Brain microvascular endothelial cell (primary cell): ENCODE measurements at regions not wholly inside any gene's neighbourhood (a gene's known extent, or its start where the extent isn't known, plus 50 kb on each side); places are given as distances from the start of the nearest gene placed in this dataset.

Source experiments
- DNase-seq: peaks from one replicate; pipeline ENCODE4 v3.0.0-alpha.2; 2020
- H3K27ac ChIP-seq: fragments of 250-450 bp; sonication (Bioruptor Pico); 2 replicates; pipeline ENCODE4 v1.5.1; 2020; ENCODE audit warnings: mild to moderate bottlenecking, moderate library complexity
- H3K27me3 ChIP-seq: fragments of 250-450 bp; sonication (Bioruptor Pico); replicated peaks from 2 replicates; pipeline ENCODE4 v1.5.1; 2020; ENCODE audit warnings: mild to moderate bottlenecking
- H3K36me3 ChIP-seq: fragments of 250-450 bp; sonication (Bioruptor Pico); replicated peaks from 2 replicates; pipeline ENCODE4 v1.5.1; 2020; ENCODE audit warnings: mild to moderate bottlenecking
- H3K4me3 ChIP-seq: 2 replicates; pipeline ENCODE4 v1.5.1; 2011; ENCODE audit warnings: low read depth, mild to moderate bottlenecking, control low read depth, low read length, moderate library complexity
- in situ Hi-C: cut with HindIII; loops from 2 replicates; pipeline ENCODE4 v1.10.0; 2017; ENCODE audit warnings: low sequenced_read_pairs, low pct_ligation_motif_present
- TF ChIP-seq, protein P1 (sequence below): IDR thresholded peaks from 2 replicates; pipeline ENCODE4 v1.5.1; 2011; ENCODE audit warnings: low read depth, mild to moderate bottlenecking, moderate library complexity, low read length, control low read depth, inconsistent platforms; ENCODE audit errors: missing control alignments

DNA sequence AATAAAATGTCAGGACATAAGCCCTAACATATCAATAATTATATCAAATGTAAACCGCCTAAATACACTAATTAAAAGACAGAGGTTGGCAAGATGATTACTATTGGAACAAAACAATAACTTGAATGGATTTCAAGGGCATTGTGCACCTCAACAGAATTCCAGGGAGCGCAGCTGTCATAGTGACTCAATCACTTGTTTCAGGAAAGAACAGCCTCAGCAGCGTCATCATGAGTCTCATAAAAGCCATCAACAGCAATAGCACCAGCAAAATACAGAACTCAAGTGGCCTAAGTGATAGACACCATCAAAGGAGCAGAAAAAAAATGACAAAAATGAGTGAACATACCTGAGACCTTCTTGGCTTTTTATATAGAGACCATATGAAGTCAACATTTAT is 632.7 kb upstream of the NR5A2 start:
- TF ChIP-seq, protein P1, sequence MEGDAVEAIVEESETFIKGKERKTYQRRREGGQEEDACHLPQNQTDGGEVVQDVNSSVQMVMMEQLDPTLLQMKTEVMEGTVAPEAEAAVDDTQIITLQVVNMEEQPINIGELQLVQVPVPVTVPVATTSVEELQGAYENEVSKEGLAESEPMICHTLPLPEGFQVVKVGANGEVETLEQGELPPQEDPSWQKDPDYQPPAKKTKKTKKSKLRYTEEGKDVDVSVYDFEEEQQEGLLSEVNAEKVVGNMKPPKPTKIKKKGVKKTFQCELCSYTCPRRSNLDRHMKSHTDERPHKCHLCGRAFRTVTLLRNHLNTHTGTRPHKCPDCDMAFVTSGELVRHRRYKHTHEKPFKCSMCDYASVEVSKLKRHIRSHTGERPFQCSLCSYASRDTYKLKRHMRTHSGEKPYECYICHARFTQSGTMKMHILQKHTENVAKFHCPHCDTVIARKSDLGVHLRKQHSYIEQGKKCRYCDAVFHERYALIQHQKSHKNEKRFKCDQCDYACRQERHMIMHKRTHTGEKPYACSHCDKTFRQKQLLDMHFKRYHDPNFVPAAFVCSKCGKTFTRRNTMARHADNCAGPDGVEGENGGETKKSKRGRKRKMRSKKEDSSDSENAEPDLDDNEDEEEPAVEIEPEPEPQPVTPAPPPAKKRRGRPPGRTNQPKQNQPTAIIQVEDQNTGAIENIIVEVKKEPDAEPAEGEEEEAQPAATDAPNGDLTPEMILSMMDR, result no peak
- H3K36me3 ChIP-seq, result no peaks in the 10 kb centered on the region
- H3K27me3 ChIP-seq, result no peaks in the 10 kb centered on the region
- no peak for DNase-seq
- no peak overlapping the region for H3K4me3 ChIP-seq
- H3K27ac ChIP-seq, result no peak overlapping the region
- in situ Hi-C loops, result no loop called here

DNA sequence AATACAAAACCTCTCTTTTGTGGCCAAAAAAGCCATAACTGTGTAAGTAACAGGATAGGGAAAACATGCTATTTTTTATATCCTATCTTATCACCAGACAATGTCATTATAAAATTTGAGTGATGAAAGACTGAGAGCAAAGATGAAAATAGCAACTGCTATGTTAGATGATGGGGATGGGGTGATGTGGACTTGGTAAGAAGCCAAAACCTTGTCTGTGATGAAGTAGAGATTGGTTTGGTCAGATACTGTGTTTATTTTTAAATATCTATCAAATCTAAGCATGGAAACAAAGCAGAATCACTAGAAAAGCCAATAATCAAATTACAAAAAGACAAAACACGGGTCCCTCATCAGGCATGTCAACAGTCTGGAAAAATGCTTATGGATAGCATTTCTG is 631.1 kb upstream of the NR5A2 start:
- Histone ChIP-seq H3K27me3 (no peaks in the 10 kb centered on the region), H3K27ac (no peak overlapping the region), H3K4me3 (no peak overlapping the region), H3K36me3 (no peaks in the 10 kb centered on the region)
- in situ Hi-C loops, result no loop called here
- DNase-seq, result no peak
- TF ChIP-seq, protein P1, result no peak

DNA sequence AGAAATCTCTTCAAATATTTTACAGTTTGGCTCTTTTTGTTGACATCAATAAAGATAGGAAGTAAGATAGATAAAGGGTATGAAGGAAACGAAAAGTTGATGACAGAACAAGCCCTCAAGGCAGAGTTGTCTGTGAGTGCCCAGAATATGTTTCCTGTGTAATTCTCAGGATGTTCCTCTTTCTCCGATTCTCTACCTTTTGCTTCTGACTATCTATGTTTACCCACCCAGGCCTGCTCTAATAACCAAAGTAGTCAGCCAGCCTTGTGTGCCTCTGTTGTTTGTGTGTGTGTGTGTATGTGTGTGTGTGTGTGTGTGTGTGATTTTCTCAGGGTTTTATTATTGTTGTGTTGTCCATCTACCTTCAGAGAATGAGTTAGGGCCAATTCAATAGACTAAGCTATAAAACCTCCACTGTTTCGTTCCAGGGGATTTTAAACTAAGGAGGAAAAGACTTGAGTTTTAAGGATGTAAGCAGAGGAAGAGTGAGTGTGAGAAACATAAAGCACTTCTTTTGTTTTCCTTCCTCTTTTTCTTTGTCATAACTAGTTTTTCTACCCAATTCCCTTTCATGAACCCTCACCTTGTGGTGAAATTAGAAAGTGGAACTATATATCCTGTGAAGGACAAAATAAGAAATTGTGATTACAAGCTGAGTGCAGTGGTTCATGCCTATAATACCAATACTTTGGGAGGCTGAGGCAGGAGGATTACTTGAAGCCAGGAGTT is 627.4 kb upstream of the NR5A2 start:
- Histone ChIP-seq H3K27ac (no peak overlapping the region), H3K4me3 (no peak overlapping the region), H3K36me3 (no peaks in the 10 kb centered on the region), H3K27me3 (no peaks in the 10 kb centered on the region)
- TF ChIP-seq, protein P1, result no peak
- in situ Hi-C loops, result no loop called here
- DNase-seq, result no peak

DNA sequence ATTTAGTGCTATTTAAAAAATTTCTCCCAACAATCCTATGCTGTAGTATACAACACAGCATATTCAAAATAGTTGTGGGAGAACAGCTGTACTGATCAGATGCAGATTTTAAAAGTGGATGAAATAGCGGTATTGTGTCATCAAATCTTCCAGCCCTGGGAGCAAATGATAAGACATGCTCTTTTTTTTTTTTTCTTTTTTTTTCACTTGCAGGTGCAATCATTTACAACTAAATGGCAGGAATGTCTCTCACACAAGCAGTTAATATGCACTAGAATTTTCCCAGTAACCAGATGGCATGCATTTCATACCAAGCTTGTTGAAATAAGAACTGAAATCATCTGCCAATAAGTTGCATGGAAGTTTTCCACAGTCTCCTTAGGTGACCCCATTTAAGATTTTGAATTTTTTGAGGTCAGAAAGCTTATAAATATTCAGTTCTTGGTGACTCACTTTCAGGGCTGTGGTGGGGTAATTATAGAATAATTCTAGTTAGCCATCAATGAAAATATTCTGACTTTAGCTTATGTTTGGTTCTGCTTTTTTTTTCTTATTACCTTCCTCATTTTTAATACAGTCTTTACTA is 623.9 kb upstream of the NR5A2 start:
- no peaks in the 10 kb centered on the region for H3K27me3 ChIP-seq
- TF ChIP-seq, protein P1, result no peak
- in situ Hi-C loops, result no loop called here
- no peaks in the 10 kb centered on the region for H3K36me3 ChIP-seq
- H3K4me3 ChIP-seq, result no peak overlapping the region
- H3K27ac ChIP-seq, result no peak overlapping the region
- DNase-seq, result peak; percentile 9

DNA sequence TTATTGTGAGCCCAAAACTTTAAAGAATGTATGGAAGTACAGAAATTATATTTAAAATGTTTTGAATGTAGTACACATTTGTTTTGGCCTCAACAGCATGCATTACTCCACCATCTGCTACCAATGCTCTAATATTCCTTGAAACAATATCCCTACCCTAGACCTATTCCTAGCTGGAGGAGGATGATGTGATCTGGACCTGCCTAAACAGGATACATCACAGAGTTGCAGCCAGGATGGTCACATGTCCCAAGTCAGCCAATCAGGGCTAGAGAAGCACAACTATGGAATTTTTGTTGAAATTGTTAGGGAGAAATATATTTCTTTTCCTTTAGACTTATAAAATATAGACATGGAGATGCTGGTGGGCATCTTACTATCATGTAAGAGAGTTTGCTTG is 623.3 kb upstream of the NR5A2 start:
- Histone ChIP-seq H3K4me3 (no peak overlapping the region), H3K27me3 (no peaks in the 10 kb centered on the region), H3K27ac (no peak overlapping the region), H3K36me3 (no peaks in the 10 kb centered on the region)
- TF ChIP-seq, protein P1, result no peak
- in situ Hi-C loops, result no loop called here
- peak; percentile 6 for DNase-seq
